Psoas muscle (tissue), 6 donors: ENCODE measurements at regions not wholly inside any gene's neighbourhood (a gene's known extent, or its start where the extent isn't known, plus 50 kb on each side); places are given as distances from the start of the nearest gene placed in this dataset.

Experiments used
- ATAC-seq, 4 donors: fragments of 200-7000 bp; cut with Tn5 transposase; one replicate each; pipeline ENCODE4 v1.9.1; 2020; ENCODE audit warnings: moderate library complexity in 3 of 4, mild to moderate bottlenecking in 2 of 4
- DNase-seq, 2 donors: peaks; one replicate each; pipeline ENCODE4 v3.0.0-alpha.2; 2020
- H3K27ac ChIP-seq: fragments of 200-600 bp; one replicate; pipeline ENCODE4 v1.8.0; 2022
- H3K27me3 ChIP-seq, 3 donors: fragments of 200-600 bp in 1 of 3; one replicate each; pipeline versions ENCODE4 v1.6.1 to v1.8.0; 2013 to 2022; ENCODE audit warnings: low read length in 2 of 3, mild to moderate bottlenecking in 2 of 3, moderate library complexity in 1 of 3; ENCODE audit not compliant: insufficient read depth in 3 of 3
- H3K36me3 ChIP-seq, 2 donors: fragments of 200-600 bp in 1 of 2; one replicate each; pipeline versions ENCODE4 v1.6.1 to v1.8.0; 2013 to 2022; ENCODE audit warnings: low read depth in 1 of 2, mild to moderate bottlenecking in 1 of 2, moderate library complexity in 1 of 2; ENCODE audit not compliant: insufficient read depth in 1 of 2
- H3K4me1 ChIP-seq: fragments of 200-600 bp; one replicate; pipeline ENCODE4 v1.8.0; 2022
- H3K4me3 ChIP-seq: fragments of 200-600 bp; one replicate; pipeline ENCODE4 v1.8.0; 2022; ENCODE audit warnings: mild to moderate bottlenecking
- H3K9me3 ChIP-seq: fragments of 200-600 bp; one replicate; pipeline ENCODE4 v1.8.0; 2022
- CTCF ChIP-seq: fragments of 200-600 bp; IDR thresholded peaks from one replicate; pipeline ENCODE4 v1.8.0; 2022; ENCODE audit warnings: antibody characterized with exemption
- intact Hi-C, 2 donors: fragments of 100-400 bp; cut with DNase I; formaldehyde crosslinking; loops; one replicate each; pipeline versions ENCODE4 v1.11.0 to v1.14.2; 2022
- donor health status: healthy with polysubstance abuse.
- donor health status: DM: no; HTN: no; CAD: no; lungs with moderate emphysema.
- donor health status: healthy.
- donor health status: DM: yes; HTN: yes; CAD: no.
- donor health status: DM: no; HTN: no; CAD: no.
- donor health status: DM: yes; HTN: yes; CAD: no.

DNA sequence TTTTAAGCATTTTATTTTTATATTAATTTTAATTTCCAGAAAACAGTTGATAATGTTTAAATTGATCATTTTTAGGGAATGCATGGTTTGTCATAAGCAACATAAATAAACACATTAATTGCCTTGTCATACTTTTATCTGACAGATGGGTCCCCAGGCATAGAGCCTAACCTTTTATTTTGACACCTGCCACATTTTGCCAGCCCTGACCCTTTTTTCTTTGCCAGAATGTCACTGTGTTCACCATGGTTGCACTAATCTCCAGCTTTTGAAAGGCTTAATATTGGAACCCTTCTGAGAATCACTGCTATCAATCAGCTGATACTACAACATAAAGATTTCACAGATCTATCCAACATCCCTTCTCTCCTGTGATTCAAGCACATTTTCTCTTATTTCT, 56.0 kb upstream of the DPYD start:
- H3K4me3 ChIP-seq, result no peak overlapping the region
- TF ChIP-seq CTCF, result no peak
- no peak overlapping the region for H3K27ac ChIP-seq
- no peaks in the 10 kb centered on the region for H3K36me3 ChIP-seq
- no peaks in the 10 kb centered on the region for H3K27me3 ChIP-seq
- H3K4me1 ChIP-seq, result no peaks in the 10 kb centered on the region
- H3K9me3 ChIP-seq, result no peaks in the 10 kb centered on the region
- ATAC-seq (no peak), DNase-seq (no peak)
- intact Hi-C loops, result no loop called here
